GM18519 (cell line): ENCODE measurements at regions not wholly inside any gene's neighbourhood (a gene's known extent, or its start where the extent isn't known, plus 50 kb on each side); places are given as distances from the start of the nearest gene placed in this dataset.

ENCODE experiments used
- ATAC-seq: cut with Tn5 transposase; IDR thresholded peaks from one replicate; pipeline ENCODE4 v1.9.1; 2021; ENCODE audit warnings: mild to moderate bottlenecking, moderate library complexity; ENCODE audit not compliant: unreplicated experiment, low FRiP score

GRCh38 chr15:37165395-37165794, 65.0 kb upstream of the MEIS2 start:
- no peak for ATAC-seq

- ATAC-seq: no peak
Measured at GRCh38 chr15:37166402-37166801, 66.1 kb upstream of the MEIS2 start.

- ATAC-seq: no peak
Measured at GRCh38 chr15:37181339-37181738, 81.0 kb upstream of the MEIS2 start.

GRCh38 chr15:37199545-37199944, 99.2 kb upstream of the MEIS2 start:
- ATAC-seq: no peak

GRCh38 chr15:37203050-37203449, 102.7 kb upstream of the MEIS2 start:
- no peak for ATAC-seq

GRCh38 chr15:37204692-37205091, 104.3 kb upstream of the MEIS2 start:
- no peak for ATAC-seq

GRCh38 chr15:37206690-37207089, 106.3 kb upstream of the MEIS2 start:
- no peak for ATAC-seq

- no peak for ATAC-seq
Measured at GRCh38 chr15:37208146-37209040, 108.0 kb upstream of the MEIS2 start.

- no peak for ATAC-seq
Measured at GRCh38 chr15:37209041-37209363, 108.7 kb upstream of the MEIS2 start.

GRCh38 chr15:37217567-37217966, 117.2 kb upstream of the MEIS2 start:
- no peak for ATAC-seq

- no peak for ATAC-seq
Measured at GRCh38 chr15:37218351-37218916, 118.1 kb upstream of the MEIS2 start.

- no peak for ATAC-seq
Measured at GRCh38 chr15:37219211-37219701, 118.9 kb upstream of the MEIS2 start.

GRCh38 chr15:37220949-37221670, 120.8 kb upstream of the MEIS2 start:
- no peak for ATAC-seq

GRCh38 chr15:37221671-37222145, 121.4 kb upstream of the MEIS2 start:
- ATAC-seq: no peak

GRCh38 chr15:37223089-37223488, 122.7 kb upstream of the MEIS2 start:
- no peak for ATAC-seq

GRCh38 chr15:37229855-37230619, 129.7 kb upstream of the MEIS2 start:
- no peak for ATAC-seq

GRCh38 chr15:37245358-37245757, 145.0 kb upstream of the MEIS2 start:
- no peak for ATAC-seq

- no peak for ATAC-seq
Measured at GRCh38 chr15:37246065-37246464, 145.7 kb upstream of the MEIS2 start.

- no peak for ATAC-seq
Measured at GRCh38 chr15:37246856-37247255, 146.5 kb upstream of the MEIS2 start.

- ATAC-seq: no peak
Measured at GRCh38 chr15:37249249-37249648, 148.9 kb upstream of the MEIS2 start.

- ATAC-seq: no peak
Measured at GRCh38 chr15:37252530-37252929, 152.2 kb upstream of the MEIS2 start.
